K562 (cell line): ENCODE measurements at regions not wholly inside any gene's neighbourhood (a gene's known extent, or its start where the extent isn't known, plus 50 kb on each side); places are given as distances from the start of the nearest gene placed in this dataset.

Source experiments
- ATAC-seq: fragments of 200-7000 bp; cut with Tn5 transposase; 3 replicates; pipeline ENCODE4 v1.9.1; 2020; ENCODE audit warnings: moderate library complexity
- BruUV-seq: library from RNA; stranded (reverse); fragments of 400-500 nt; replicated peaks from 2 replicates; lab custom pipeline; 2021; lab: Mats Ljungman, UMichigan
- CTCF ChIA-PET: fragments of 300-600 bp; formaldehyde crosslinking; extraction: SDS; loops from one replicate; lab custom pipeline; 2021; ENCODE audit warnings: low intra/inter-chr PET ratio; lab: Yijun Ruan, JAX
- POLR2A ChIA-PET: fragments of 300-600, 350-650 bp; sonication (Branson Sonifier 250); formaldehyde crosslinking; extraction: SDS; loops from one replicate; lab custom pipeline; 2021; ENCODE audit warnings: antibody characterized with exemption, inconsistent platforms; lab: Yijun Ruan, JAX
- DNase-seq, 4 experiments: peaks; one replicate each; pipeline versions ENCODE4 v3.0.0 to v3.0.0-alpha.2; 2011 to 2018; ENCODE audit warnings: low spot score in 3 of 4, mixed read lengths in 3 of 4; ENCODE audit errors: extremely low read depth in 1 of 4
- FAIRE-seq: peaks from 2 replicates; lab custom pipeline; 2011; peaks lifted over from hg19 to GRCh38; lab: Jason Lieb, UNC
- H2AFZ ChIP-seq: 2 replicates; pipeline ENCODE4 v1.6.0; 2011; ENCODE audit warnings: low read depth, low read length, control low read depth, inconsistent platforms
- H3K27ac ChIP-seq: fragments of 200-600 bp; 3 replicates; pipeline ENCODE4 v1.8.0; 2011; ENCODE audit warnings: low read depth, mild to moderate bottlenecking, control low read depth, inconsistent platforms, low read length, moderate library complexity, mixed read lengths; ENCODE audit errors: extremely low read depth
- H3K27me3 ChIP-seq, 2 experiments: fragments of 300-600 bp in 1 of 2; 2 replicates in 1 of 2; 3 replicates in 1 of 2; pipeline versions ENCODE4 v1.6.0 to v1.8.0; 2011; ENCODE audit warnings: inconsistent platforms in 2 of 2, low read length in 2 of 2, mild to moderate bottlenecking in 1 of 2, mixed read lengths in 1 of 2, moderate library complexity in 1 of 2; ENCODE audit not compliant: control insufficient read depth in 2 of 2, insufficient read depth in 2 of 2
- H3K36me3 ChIP-seq: fragments of 300-600 bp; 3 replicates; pipeline ENCODE4 v1.8.0; 2011; ENCODE audit warnings: mild to moderate bottlenecking, low read length, inconsistent platforms; ENCODE audit not compliant: control insufficient read depth, insufficient read depth
- H3K4me1 ChIP-seq, 2 experiments: fragments of 200-600 bp in 1 of 2; replicated peaks in 1 of 2; 2 replicates in 1 of 2; 3 replicates in 1 of 2; pipeline versions ENCODE4 v1.5.1 to v1.8.0; 2011; ENCODE audit warnings: inconsistent platforms in 2 of 2, low read length in 2 of 2, mild to moderate bottlenecking in 1 of 2, mixed read lengths in 1 of 2, moderate library complexity in 1 of 2; ENCODE audit not compliant: control insufficient read depth in 2 of 2, insufficient read depth in 2 of 2
- H3K4me2 ChIP-seq: 2 replicates; pipeline ENCODE4 v1.6.1; 2011; ENCODE audit warnings: low read length, control low read depth, inconsistent platforms, mixed read lengths; ENCODE audit not compliant: insufficient read depth
- H3K4me3 ChIP-seq: fragments of 200-600 bp; sonication (generic), shearing (Covaris generic); 2 replicates; pipeline ENCODE4 v1.5.1; 2016; ENCODE audit warnings: control low read depth, inconsistent platforms
- H3K79me2 ChIP-seq: fragments of 200-600 bp; 3 replicates; pipeline ENCODE4 v1.8.0; 2011; ENCODE audit warnings: low read length, inconsistent platforms; ENCODE audit not compliant: control insufficient read depth, insufficient read depth
- H3K9ac ChIP-seq, 2 experiments: 2 replicates each; pipeline versions ENCODE4 v1.6.0 to v1.6.1; 2011; ENCODE audit warnings: low read depth in 2 of 2, low read length in 2 of 2, control low read depth in 1 of 2, inconsistent platforms in 1 of 2, mild to moderate bottlenecking in 1 of 2, mixed read lengths in 1 of 2; ENCODE audit not compliant: insufficient read depth in 1 of 2
- H3K9me1 ChIP-seq: one replicate; pipeline ENCODE4 v1.6.0; 2011; ENCODE audit warnings: inconsistent platforms, mild to moderate bottlenecking, low read length, moderate library complexity; ENCODE audit not compliant: control insufficient read depth, insufficient read depth
- H3K9me3 ChIP-seq: replicated peaks from 2 replicates; pipeline ENCODE4 v1.5.1; 2011; ENCODE audit warnings: low read depth, low read length, inconsistent platforms; ENCODE audit not compliant: control insufficient read depth, insufficient read depth
- H4K20me1 ChIP-seq: replicated peaks from 2 replicates; pipeline ENCODE4 v1.6.1; 2011; ENCODE audit warnings: low read length, inconsistent platforms, mixed read lengths; ENCODE audit not compliant: control insufficient read depth, insufficient read depth
- BHLHE40 ChIP-seq: IDR thresholded peaks from 2 replicates; pipeline ENCODE4 v1.6.1; 2011; ENCODE audit warnings: low read length, improper control_type of control experiment
- ILF3 ChIP-seq: fragments of 450-650 bp; IDR thresholded peaks from 2 replicates; pipeline ENCODE4 v1.6.1; 2018; ENCODE audit warnings: antibody characterized with exemption, mild to moderate bottlenecking, moderate library complexity, borderline replicate concordance
- MECOM ChIP-seq: fragments of 250-450 bp; sonication (Bioruptor Pico); IDR thresholded peaks from 2 replicates; pipeline ENCODE4 v1.8.0; 2022; ENCODE audit warnings: inconsistent platforms
- PRPF4 ChIP-seq: fragments of 200-400 bp; formaldehyde crosslinking; IDR thresholded peaks from one replicate; pipeline ENCODE4 v1.6.1; 2017; ENCODE audit warnings: low read length, low read depth, mild to moderate bottlenecking; ENCODE audit not compliant: insufficient read depth, poor library complexity, severe bottlenecking
- RBM22 ChIP-seq: fragments of 200-400 bp; formaldehyde crosslinking; IDR thresholded peaks from 2 replicates; pipeline ENCODE4 v1.6.1; 2018; ENCODE audit warnings: low read length, low read depth; ENCODE audit not compliant: poor library complexity, severe bottlenecking
- RFX1 ChIP-seq: fragments of 450-650 bp; IDR thresholded peaks from 2 replicates; pipeline ENCODE4 v1.6.1; 2016; ENCODE audit warnings: mild to moderate bottlenecking, moderate library complexity
- SRSF3 ChIP-seq: fragments of 200-400 bp; formaldehyde crosslinking; IDR thresholded peaks from 2 replicates; pipeline ENCODE4 v1.6.1; 2016; ENCODE audit warnings: mild to moderate bottlenecking, low read length, moderate library complexity; ENCODE audit not compliant: insufficient read depth
- ZC3H8 ChIP-seq: fragments of 450-650 bp; IDR thresholded peaks from 2 replicates; pipeline ENCODE4 v1.6.1; 2017
- ZNF280A ChIP-seq: fragments of 450-650 bp; IDR thresholded peaks from 2 replicates; pipeline ENCODE4 v1.6.1; 2018; ENCODE audit warnings: mild to moderate bottlenecking, low read depth; ENCODE audit not compliant: partially characterized antibody
- ZNF76 ChIP-seq: fragments of 250-450 bp; sonication (Bioruptor Pico); IDR thresholded peaks from 2 replicates; pipeline ENCODE4 v1.4.0; 2020; ENCODE audit warnings: mild to moderate bottlenecking, moderate library complexity, borderline replicate concordance
- WGBS: fragments of 100-300 bp; shearing (Covaris generic); methylation state at CpG from one replicate; pipeline ENCODE4 v1.1.6; 2016; ENCODE audit warnings: low coverage, mixed read lengths; ENCODE audit not compliant: insufficient coverage; ENCODE audit errors: missing lambda C conversion rate; 5-methylcytosine and 5-hydroxymethylcytosine counted together
- in situ Hi-C: fragments of 300-500 bp; cut with MboI; formaldehyde crosslinking; loops from 4 replicates; pipeline ENCODE4 v1.15.0; 2018; ENCODE audit warnings: inconsistent platforms, mixed read lengths
- intact Hi-C: fragments of 100-400 bp; cut with micrococcal nuclease; formaldehyde crosslinking; loops from 2 replicates; pipeline ENCODE4 v1.14.2; 2022
- TF ChIP-seq, protein P1 (sequence below): sonication (generic); formaldehyde crosslinking; IDR thresholded peaks from 2 replicates; pipeline ENCODE4 v1.8.0; 2023; ENCODE audit warnings: missing genetic modification reagents, mild to moderate bottlenecking, borderline replicate concordance
- TF ChIP-seq, protein P2 (sequence below): sonication (generic); formaldehyde crosslinking; IDR thresholded peaks from 2 replicates; pipeline ENCODE4 v1.8.1; 2023; ENCODE audit warnings: mild to moderate bottlenecking, missing genetic modification reagents
- TF ChIP-seq, protein P3 (sequence below): fragments of 450-650 bp; formaldehyde crosslinking; IDR thresholded peaks from 2 replicates; pipeline ENCODE4 v1.4.0; 2022; ENCODE audit warnings: missing genetic modification characterization

DNA sequence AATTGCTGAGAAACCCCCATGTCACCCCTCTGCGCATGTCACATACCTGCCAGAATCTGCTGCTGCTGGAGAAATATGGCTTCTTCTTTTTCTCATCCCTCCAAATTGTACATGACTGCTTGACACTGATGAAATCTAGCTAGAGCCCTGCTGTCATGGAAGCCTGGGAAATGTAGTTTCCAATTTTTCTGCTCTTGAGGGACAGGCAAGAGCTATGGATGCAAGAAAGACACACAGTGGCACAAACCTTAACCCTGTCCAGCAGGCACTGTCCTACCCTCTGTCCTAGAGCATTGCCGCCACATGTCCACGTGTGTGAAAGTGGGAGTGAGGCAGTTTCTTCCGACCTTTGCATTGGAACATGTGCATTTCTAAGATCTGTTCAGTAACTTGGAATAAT is 255.5 kb upstream of the SEMA6A start:
- H3K9me3 ChIP-seq, result no peaks in the 10 kb centered on the region
- in situ Hi-C loops (no loop called here), intact Hi-C loops (no loop called here)
- DNase-seq (no peak), FAIRE-seq (no peak), ATAC-seq (no peak)
- no TSS peak for BruUV-seq
- ChIA-PET POLR2A (no interaction called here), CTCF (no interaction called here)
- H3K4me2 ChIP-seq, result no peak overlapping the region
- H3K79me2 ChIP-seq, result no peaks in the 10 kb centered on the region
- no peaks in the 10 kb centered on the region for H4K20me1 ChIP-seq
- H3K27me3 ChIP-seq, result no peaks in the 10 kb centered on the region
- no peaks in the 10 kb centered on the region for H3K4me1 ChIP-seq
- H3K27ac ChIP-seq, result no peak overlapping the region
- H3K9me1 ChIP-seq, result no peaks in the 10 kb centered on the region
- H3K9ac ChIP-seq, result no peak overlapping the region
- H2AFZ ChIP-seq, result no peak overlapping the region
- 4% methylated on average over 4 of the region's 4 CpGs for WGBS
- no peaks in the 10 kb centered on the region for H3K36me3 ChIP-seq
- no peak overlapping the region for H3K4me3 ChIP-seq
- TF ChIP-seq MECOM (CRISPR knock-in tag) (no peak), ZC3H8 (no peak), ZNF76 (no peak), SRSF3 (no peak), RBM22 (no peak), PRPF4 (no peak), ILF3 (no peak), BHLHE40 (no peak), RFX1 (no peak), ZNF280A (no peak)
- TF ChIP-seq, protein P1, sequence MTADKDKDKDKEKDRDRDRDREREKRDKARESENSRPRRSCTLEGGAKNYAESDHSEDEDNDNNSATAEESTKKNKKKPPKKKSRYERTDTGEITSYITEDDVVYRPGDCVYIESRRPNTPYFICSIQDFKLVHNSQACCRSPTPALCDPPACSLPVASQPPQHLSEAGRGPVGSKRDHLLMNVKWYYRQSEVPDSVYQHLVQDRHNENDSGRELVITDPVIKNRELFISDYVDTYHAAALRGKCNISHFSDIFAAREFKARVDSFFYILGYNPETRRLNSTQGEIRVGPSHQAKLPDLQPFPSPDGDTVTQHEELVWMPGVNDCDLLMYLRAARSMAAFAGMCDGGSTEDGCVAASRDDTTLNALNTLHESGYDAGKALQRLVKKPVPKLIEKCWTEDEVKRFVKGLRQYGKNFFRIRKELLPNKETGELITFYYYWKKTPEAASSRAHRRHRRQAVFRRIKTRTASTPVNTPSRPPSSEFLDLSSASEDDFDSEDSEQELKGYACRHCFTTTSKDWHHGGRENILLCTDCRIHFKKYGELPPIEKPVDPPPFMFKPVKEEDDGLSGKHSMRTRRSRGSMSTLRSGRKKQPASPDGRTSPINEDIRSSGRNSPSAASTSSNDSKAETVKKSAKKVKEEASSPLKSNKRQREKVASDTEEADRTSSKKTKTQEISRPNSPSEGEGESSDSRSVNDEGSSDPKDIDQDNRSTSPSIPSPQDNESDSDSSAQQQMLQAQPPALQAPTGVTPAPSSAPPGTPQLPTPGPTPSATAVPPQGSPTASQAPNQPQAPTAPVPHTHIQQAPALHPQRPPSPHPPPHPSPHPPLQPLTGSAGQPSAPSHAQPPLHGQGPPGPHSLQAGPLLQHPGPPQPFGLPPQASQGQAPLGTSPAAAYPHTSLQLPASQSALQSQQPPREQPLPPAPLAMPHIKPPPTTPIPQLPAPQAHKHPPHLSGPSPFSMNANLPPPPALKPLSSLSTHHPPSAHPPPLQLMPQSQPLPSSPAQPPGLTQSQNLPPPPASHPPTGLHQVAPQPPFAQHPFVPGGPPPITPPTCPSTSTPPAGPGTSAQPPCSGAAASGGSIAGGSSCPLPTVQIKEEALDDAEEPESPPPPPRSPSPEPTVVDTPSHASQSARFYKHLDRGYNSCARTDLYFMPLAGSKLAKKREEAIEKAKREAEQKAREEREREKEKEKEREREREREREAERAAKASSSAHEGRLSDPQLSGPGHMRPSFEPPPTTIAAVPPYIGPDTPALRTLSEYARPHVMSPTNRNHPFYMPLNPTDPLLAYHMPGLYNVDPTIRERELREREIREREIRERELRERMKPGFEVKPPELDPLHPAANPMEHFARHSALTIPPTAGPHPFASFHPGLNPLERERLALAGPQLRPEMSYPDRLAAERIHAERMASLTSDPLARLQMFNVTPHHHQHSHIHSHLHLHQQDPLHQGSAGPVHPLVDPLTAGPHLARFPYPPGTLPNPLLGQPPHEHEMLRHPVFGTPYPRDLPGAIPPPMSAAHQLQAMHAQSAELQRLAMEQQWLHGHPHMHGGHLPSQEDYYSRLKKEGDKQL (CRISPR knock-in tag), result no peak
- TF ChIP-seq, protein P2, sequence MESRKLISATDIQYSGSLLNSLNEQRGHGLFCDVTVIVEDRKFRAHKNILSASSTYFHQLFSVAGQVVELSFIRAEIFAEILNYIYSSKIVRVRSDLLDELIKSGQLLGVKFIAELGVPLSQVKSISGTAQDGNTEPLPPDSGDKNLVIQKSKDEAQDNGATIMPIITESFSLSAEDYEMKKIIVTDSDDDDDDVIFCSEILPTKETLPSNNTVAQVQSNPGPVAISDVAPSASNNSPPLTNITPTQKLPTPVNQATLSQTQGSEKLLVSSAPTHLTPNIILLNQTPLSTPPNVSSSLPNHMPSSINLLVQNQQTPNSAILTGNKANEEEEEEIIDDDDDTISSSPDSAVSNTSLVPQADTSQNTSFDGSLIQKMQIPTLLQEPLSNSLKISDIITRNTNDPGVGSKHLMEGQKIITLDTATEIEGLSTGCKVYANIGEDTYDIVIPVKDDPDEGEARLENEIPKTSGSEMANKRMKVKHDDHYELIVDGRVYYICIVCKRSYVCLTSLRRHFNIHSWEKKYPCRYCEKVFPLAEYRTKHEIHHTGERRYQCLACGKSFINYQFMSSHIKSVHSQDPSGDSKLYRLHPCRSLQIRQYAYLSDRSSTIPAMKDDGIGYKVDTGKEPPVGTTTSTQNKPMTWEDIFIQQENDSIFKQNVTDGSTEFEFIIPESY (CRISPR knock-in tag), result no peak
- TF ChIP-seq, protein P3, sequence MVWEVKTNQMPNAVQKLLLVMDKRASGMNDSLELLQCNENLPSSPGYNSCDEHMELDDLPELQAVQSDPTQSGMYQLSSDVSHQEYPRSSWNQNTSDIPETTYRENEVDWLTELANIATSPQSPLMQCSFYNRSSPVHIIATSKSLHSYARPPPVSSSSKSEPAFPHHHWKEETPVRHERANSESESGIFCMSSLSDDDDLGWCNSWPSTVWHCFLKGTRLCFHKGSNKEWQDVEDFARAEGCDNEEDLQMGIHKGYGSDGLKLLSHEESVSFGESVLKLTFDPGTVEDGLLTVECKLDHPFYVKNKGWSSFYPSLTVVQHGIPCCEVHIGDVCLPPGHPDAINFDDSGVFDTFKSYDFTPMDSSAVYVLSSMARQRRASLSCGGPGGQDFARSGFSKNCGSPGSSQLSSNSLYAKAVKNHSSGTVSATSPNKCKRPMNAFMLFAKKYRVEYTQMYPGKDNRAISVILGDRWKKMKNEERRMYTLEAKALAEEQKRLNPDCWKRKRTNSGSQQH (CRISPR knock-in tag), result no peak
